Coronary artery (tissue), 2 donors: ENCODE measurements at regions not wholly inside any gene's neighbourhood (a gene's known extent, or its start where the extent isn't known, plus 50 kb on each side); places are given as distances from the start of the nearest gene placed in this dataset.

Source experiments
- DNase-seq: peaks from one replicate; pipeline ENCODE4 v3.0.0-alpha.2; 2017; ENCODE audit warnings: low spot score
- H3K27ac ChIP-seq, 2 donors: fragments of 200-600 bp; sonication (generic); one replicate each; pipeline ENCODE4 v1.5.1; 2016 to 2019
- H3K4me3 ChIP-seq: fragments of 200-600 bp; sonication (generic); 2 replicates; pipeline ENCODE4 v1.5.1; 2016; ENCODE audit warnings: mild to moderate bottlenecking, moderate library complexity
- CTCF ChIP-seq: fragments of 200-600 bp; sonication (generic); IDR thresholded peaks from one replicate; pipeline ENCODE4 v1.5.1; 2019; ENCODE audit warnings: antibody characterized with exemption

- TF ChIP-seq CTCF = no peak
- peak overlapping the region; percentile 84 to 88 for H3K27ac ChIP-seq
- H3K4me3 ChIP-seq = peak overlapping the region; percentile 60
- DNase-seq = no peak
Observed at GRCh38 chr3:152202976-152203626, 65.6 kb upstream of the MBNL1 start.

GRCh38 chr3:152203652-152204051 lies 65.1 kb upstream of the MBNL1 start:
- no peak for TF ChIP-seq CTCF
- DNase-seq = no peak
- peak overlapping the region; percentile 60 for H3K4me3 ChIP-seq
- H3K27ac ChIP-seq = peak overlapping the region; percentile 84 to 88

- Histone ChIP-seq H3K27ac (peak overlapping the region; percentile 84 to 88), H3K4me3 (peak overlapping the region; percentile 60)
- TF ChIP-seq CTCF = no peak
- no peak for DNase-seq
Observed at GRCh38 chr3:152204218-152204617, 64.5 kb upstream of the MBNL1 start.

- Histone ChIP-seq H3K27ac (peak overlapping the region; percentile 88), H3K4me3 (peak overlapping the region; percentile 60)
- TF ChIP-seq CTCF = no peak
- no peak for DNase-seq
Observed at GRCh38 chr3:152205097-152205593, 63.6 kb upstream of the MBNL1 start.

- no peak for DNase-seq
- no peak for TF ChIP-seq CTCF
- H3K27ac ChIP-seq = peak overlapping the region; percentile 88
- no peak overlapping the region for H3K4me3 ChIP-seq
Observed at GRCh38 chr3:152206243-152206760, 62.4 kb upstream of the MBNL1 start.

GRCh38 chr3:152208439-152208838 lies 60.3 kb upstream of the MBNL1 start:
- Histone ChIP-seq H3K27ac (no peak overlapping the region), H3K4me3 (no peak overlapping the region)
- DNase-seq = no peak
- TF ChIP-seq CTCF = no peak

GRCh38 chr3:152209060-152209459 lies 59.7 kb upstream of the MBNL1 start:
- peak overlapping the region; percentile 8 for H3K4me3 ChIP-seq
- H3K27ac ChIP-seq = no peak overlapping the region
- no peak for TF ChIP-seq CTCF
- no peak for DNase-seq
